ENCODE measurements at regions not wholly inside any gene's neighbourhood (a gene's known extent, or its start where the extent isn't known, plus 50 kb on each side); places are given as distances from the start of the nearest gene placed in this dataset.

DNA sequence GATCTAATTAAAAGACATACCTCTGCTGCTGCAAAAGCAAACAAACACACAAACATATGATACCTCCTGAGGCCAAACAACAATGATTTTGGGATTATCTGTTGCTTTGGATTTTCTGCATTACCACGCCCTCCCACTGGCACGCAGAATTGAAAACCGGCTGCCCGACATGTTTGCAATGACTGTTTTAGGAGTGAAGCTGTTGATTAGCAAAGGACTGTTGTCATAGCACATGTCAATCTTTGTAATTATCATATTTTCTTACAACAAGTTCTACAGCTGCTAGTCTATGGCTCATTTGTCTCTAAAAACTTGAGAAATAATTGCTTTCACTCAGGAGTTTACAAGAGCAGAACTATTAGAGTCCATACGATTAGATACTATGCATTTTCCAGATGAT, 94.4 kb upstream of the MEIS1 start:
- no peak for TF ChIP-seq POLR2A (IDR thresholded peaks at IDR 0.05)
- TF ChIP-seq, protein P1, sequence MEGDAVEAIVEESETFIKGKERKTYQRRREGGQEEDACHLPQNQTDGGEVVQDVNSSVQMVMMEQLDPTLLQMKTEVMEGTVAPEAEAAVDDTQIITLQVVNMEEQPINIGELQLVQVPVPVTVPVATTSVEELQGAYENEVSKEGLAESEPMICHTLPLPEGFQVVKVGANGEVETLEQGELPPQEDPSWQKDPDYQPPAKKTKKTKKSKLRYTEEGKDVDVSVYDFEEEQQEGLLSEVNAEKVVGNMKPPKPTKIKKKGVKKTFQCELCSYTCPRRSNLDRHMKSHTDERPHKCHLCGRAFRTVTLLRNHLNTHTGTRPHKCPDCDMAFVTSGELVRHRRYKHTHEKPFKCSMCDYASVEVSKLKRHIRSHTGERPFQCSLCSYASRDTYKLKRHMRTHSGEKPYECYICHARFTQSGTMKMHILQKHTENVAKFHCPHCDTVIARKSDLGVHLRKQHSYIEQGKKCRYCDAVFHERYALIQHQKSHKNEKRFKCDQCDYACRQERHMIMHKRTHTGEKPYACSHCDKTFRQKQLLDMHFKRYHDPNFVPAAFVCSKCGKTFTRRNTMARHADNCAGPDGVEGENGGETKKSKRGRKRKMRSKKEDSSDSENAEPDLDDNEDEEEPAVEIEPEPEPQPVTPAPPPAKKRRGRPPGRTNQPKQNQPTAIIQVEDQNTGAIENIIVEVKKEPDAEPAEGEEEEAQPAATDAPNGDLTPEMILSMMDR (IDR thresholded peaks at IDR 0.05): no peak
